Activated CD4-positive, alpha-beta T cell treated with anti-CD3 and anti-CD28 coated beads, Interleukin-2, amount 10 ng/mL, durations not matched to agents 7 days and 5 days (primary cell): ENCODE measurements at regions not wholly inside any gene's neighbourhood (a gene's known extent, or its start where the extent isn't known, plus 50 kb on each side); places are given as distances from the start of the nearest gene placed in this dataset.

ENCODE experiments used
- CTCF ChIA-PET: fragments of 350-600 bp; sonication (Branson Sonifier 250); formaldehyde crosslinking; loops from one replicate; lab custom pipeline; 2021; ENCODE audit warnings: antibody characterized with exemption; lab: Charles Lee
- POLR2A ChIA-PET: fragments of 350-600 bp; sonication (Branson Sonifier 250); formaldehyde crosslinking; loops from one replicate; lab custom pipeline; 2021; ENCODE audit warnings: antibody characterized with exemption; lab: Charles Lee
- DNase-seq: peaks from one replicate; pipeline ENCODE4 v3.0.0-alpha.2; 2020
- H3K27ac Mint-ChIP-seq: one replicate; pipeline ENCODE4 v1.8.0; 2021; ENCODE audit warnings: mild to moderate bottlenecking, moderate library complexity, mixed read lengths
- H3K27me3 Mint-ChIP-seq: one replicate; pipeline ENCODE4 v1.8.0; 2021; ENCODE audit warnings: mixed read lengths
- H3K36me3 Mint-ChIP-seq: one replicate; pipeline ENCODE4 v1.8.0; 2021; ENCODE audit warnings: low read depth, mixed read lengths
- H3K4me1 Mint-ChIP-seq: one replicate; pipeline ENCODE4 v1.8.0; 2021; ENCODE audit warnings: mixed read lengths
- H3K4me3 Mint-ChIP-seq: one replicate; pipeline ENCODE4 v1.8.0; 2021; ENCODE audit warnings: mild to moderate bottlenecking, moderate library complexity, mixed read lengths
- H3K9me3 Mint-ChIP-seq: one replicate; pipeline ENCODE4 v1.8.0; 2021; ENCODE audit warnings: mixed read lengths

DNA sequence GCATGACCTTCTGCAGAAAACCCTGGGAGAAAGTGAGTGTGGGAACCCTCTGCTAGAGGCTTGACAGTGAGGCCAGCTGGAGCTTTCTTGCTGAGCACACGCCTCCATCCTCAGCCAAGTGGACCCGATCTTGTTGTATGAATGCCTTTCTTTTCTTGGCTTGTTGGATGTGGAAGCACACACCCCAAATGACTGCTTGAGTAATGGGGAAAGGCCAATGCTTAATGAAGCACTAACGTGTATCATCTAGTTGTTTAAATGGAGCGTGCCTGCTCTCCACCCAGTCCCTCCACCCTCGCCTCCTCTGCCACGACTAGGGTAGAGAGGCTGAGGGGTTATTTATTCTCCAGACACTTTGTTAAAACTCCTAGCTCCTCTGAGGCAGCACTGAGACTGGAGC, 54.3 kb upstream of the IKBKE start:
- Mint-ChIP-seq H3K27ac (no peak overlapping the region), H3K4me3 (no peak overlapping the region), H3K9me3 (no peaks in the 10 kb centered on the region), H3K4me1 (peaks cover 2% of the 10 kb centered on the region), H3K36me3 (peaks cover 24% of the 10 kb centered on the region), H3K27me3 (no peaks in the 10 kb centered on the region)
- DNase-seq, result no peak
- ChIA-PET CTCF (interaction anchor here (1.9 kb wide), 1 partner anchor 12 kb away, joined by 6 read pairs; no protein-coding TSS in a partner anchor), POLR2A (no interaction called here)

GRCh38 chr1:206417774-206418614, 52.3 kb upstream of the IKBKE start:
- CTCF ChIA-PET, result interaction anchor here (0.7 kb wide), 1 partner anchor 158 kb away, joined by 3 read pairs; no protein-coding TSS in a partner anchor
- no peak for DNase-seq
- peaks cover 2% of the 10 kb centered on the region for H3K4me1 Mint-ChIP-seq
- no peaks in the 10 kb centered on the region for H3K9me3 Mint-ChIP-seq
- no peaks in the 10 kb centered on the region for H3K27me3 Mint-ChIP-seq
- H3K27ac Mint-ChIP-seq, result no peak overlapping the region
- peaks cover 29% of the 10 kb centered on the region for H3K36me3 Mint-ChIP-seq
- no peak overlapping the region for H3K4me3 Mint-ChIP-seq
- POLR2A ChIA-PET, result interaction anchor here (0.6 kb wide), 1 partner anchor 9 kb away, joined by 3 read pairs; no protein-coding TSS in a partner anchor

DNA sequence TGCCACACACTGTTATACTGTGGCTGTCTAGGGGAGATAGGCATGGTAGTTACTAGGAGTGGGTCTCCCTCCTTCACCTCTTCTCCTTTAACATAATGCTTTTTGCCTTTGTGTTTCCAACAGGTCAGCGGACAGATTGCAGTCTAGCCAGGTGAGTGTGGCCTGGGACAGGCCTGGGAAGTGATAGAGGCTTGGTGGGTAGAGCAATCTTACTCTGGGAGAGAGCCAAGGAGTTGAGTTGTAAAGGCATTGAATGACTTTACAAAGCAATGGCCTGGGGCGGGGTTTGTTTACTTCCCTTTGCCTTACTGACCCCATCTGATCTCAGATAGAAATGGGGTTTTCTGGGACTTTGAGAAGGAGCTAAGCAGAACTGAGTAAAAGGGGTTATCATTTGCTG, 51.0 kb upstream of the IKBKE start:
- H3K4me1 Mint-ChIP-seq, result peaks cover 2% of the 10 kb centered on the region
- H3K4me3 Mint-ChIP-seq, result no peak overlapping the region
- no peaks in the 10 kb centered on the region for H3K27me3 Mint-ChIP-seq
- no peak for DNase-seq
- H3K9me3 Mint-ChIP-seq, result no peaks in the 10 kb centered on the region
- CTCF ChIA-PET, result interaction anchor here (0.6 to 3.1 kb wide), 2 partner anchors 12 to 182 kb away, joined by 3 to 14 read pairs; no protein-coding TSS in a partner anchor
- H3K27ac Mint-ChIP-seq, result no peak overlapping the region
- POLR2A ChIA-PET, result no interaction called here
- peaks cover 34% of the 10 kb centered on the region for H3K36me3 Mint-ChIP-seq

- Mint-ChIP-seq H3K27me3 (no peaks in the 10 kb centered on the region), H3K4me1 (peaks cover 2% of the 10 kb centered on the region), H3K27ac (no peak overlapping the region), H3K9me3 (no peaks in the 10 kb centered on the region), H3K36me3 (peaks cover 34% of the 10 kb centered on the region), H3K4me3 (no peak overlapping the region)
- DNase-seq, result no peak
- POLR2A ChIA-PET, result no interaction called here
- CTCF ChIA-PET, result interaction anchor here (0.6 to 3.1 kb wide), 2 partner anchors 11 to 182 kb away, joined by 3 to 14 read pairs; no protein-coding TSS in a partner anchor
Observed at GRCh38 chr1:206419783-206420182, 50.5 kb upstream of the IKBKE start.

DNA sequence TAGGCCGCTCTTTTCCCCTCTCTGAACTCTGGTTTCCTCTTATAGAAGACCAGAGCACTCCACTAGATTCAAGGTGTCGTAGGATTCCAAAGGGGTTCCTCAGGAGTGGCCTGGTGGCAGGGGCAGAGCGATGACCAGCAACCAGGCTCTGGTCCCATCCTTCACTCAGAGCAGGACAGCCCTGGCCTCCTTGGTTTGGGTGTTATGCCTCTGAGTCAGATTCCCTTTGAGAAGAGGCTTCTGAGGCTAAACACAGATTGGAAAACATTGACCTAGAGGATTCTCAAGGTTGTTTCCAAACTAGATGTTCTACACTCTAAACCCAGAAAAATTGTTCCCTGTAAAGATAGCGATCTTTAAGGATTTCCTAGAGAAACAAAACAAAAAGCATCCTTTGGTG, 49.8 kb upstream of the IKBKE start:
- no peak for DNase-seq
- Mint-ChIP-seq H3K9me3 (no peaks in the 10 kb centered on the region), H3K27ac (no peak overlapping the region), H3K27me3 (no peaks in the 10 kb centered on the region), H3K4me3 (no peak overlapping the region), H3K36me3 (peaks cover 34% of the 10 kb centered on the region), H3K4me1 (peaks cover 2% of the 10 kb centered on the region)
- CTCF ChIA-PET, result interaction anchor here (3.1 kb wide), 1 partner anchor 10 kb away, joined by 14 read pairs; no protein-coding TSS in a partner anchor
- POLR2A ChIA-PET, result no interaction called here
